ENCODE measurements at regions not wholly inside any gene's neighbourhood (a gene's known extent, or its start where the extent isn't known, plus 50 kb on each side); places are given as distances from the start of the nearest gene placed in this dataset.

DNA sequence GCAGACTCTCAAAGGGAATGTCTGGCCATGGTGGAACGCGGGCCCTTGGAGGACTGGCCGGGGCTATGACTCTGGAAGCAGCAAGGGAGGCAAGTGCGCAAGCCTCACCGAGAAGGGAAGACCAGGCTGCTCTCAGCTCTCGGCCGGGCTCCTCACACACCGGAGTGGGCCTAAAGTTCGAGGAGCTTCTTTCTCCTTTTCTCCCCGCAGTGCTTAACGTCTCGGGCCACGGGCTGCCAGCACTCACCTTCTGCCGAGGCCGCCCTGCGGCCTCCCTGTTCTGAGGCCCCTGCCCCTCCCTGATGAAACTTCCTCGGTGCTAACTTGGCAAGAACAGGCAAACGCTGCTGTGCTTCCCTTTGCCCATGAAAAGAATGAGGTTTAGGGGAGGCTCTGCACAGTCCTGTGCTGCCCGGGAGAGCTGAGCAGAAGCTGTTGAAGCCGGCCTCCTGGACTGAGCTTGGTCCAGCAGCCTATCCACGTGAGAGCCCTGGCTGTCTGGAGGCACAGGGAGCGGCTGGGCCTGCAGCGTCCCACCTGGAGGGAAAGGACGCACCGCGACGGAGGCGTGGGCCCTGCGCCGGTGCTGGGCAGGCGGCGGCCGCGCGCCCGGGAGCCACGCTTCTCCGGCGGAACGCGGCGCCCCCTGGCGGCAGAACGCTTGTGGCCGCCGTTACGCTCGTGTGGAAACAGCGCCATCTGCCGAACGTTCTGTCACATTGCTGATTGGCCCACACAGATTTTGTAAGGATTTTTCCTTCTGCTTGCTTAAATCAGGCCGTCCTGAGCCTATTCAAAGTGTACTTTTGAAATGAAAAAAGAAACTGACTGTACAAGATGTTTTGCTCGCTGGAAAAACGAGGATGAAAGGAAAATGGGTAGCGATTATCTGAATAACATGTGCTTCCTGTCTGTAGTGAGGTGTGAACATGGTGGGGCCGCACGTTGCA is 65.0 kb upstream of the TMEM45B start:
- TF ChIP-seq, protein P1, sequence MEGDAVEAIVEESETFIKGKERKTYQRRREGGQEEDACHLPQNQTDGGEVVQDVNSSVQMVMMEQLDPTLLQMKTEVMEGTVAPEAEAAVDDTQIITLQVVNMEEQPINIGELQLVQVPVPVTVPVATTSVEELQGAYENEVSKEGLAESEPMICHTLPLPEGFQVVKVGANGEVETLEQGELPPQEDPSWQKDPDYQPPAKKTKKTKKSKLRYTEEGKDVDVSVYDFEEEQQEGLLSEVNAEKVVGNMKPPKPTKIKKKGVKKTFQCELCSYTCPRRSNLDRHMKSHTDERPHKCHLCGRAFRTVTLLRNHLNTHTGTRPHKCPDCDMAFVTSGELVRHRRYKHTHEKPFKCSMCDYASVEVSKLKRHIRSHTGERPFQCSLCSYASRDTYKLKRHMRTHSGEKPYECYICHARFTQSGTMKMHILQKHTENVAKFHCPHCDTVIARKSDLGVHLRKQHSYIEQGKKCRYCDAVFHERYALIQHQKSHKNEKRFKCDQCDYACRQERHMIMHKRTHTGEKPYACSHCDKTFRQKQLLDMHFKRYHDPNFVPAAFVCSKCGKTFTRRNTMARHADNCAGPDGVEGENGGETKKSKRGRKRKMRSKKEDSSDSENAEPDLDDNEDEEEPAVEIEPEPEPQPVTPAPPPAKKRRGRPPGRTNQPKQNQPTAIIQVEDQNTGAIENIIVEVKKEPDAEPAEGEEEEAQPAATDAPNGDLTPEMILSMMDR (IDR thresholded peaks at IDR 0.05; ENCODE audit: poor library complexity) = peak; percentile 98
- TF ChIP-seq EZH2phosphoT487 (IDR thresholded peaks at IDR 0.05; ENCODE audit: low read depth, severe bottlenecking, unreplicated experiment) (no peak), EZH2 (IDR thresholded peaks at IDR 0.05; ENCODE audit: borderline replicate concordance) (no peak)

Measured in hepatocyte (in vitro differentiated cells).